Stimulated activated memory B cell treated with anti-CD40 and anti-IgM and Interleukin-4, amounts not matched to agents 10 μg/mL and 1 μg/mL and 100 μg/mL, for 72 hours (primary cell): ENCODE measurements at regions not wholly inside any gene's neighbourhood (a gene's known extent, or its start where the extent isn't known, plus 50 kb on each side); places are given as distances from the start of the nearest gene placed in this dataset.

ENCODE experiments used
- ATAC-seq: fragments of 150-1000 bp; cut with Tn5 transposase; 2 replicates; pipeline ENCODE4 v1.10.0; 2021
- H3K27ac Mint-ChIP-seq: one replicate; pipeline ENCODE4 v1.8.0; 2022; ENCODE audit warnings: mild to moderate bottlenecking, mixed read lengths
- H3K27me3 Mint-ChIP-seq: one replicate; pipeline ENCODE4 v1.8.0; 2022; ENCODE audit warnings: mixed read lengths
- H3K36me3 Mint-ChIP-seq: one replicate; pipeline ENCODE4 v1.8.0; 2022; ENCODE audit warnings: mixed read lengths
- H3K4me1 Mint-ChIP-seq: one replicate; pipeline ENCODE4 v1.8.0; 2022; ENCODE audit warnings: mixed read lengths
- H3K4me3 Mint-ChIP-seq: one replicate; pipeline ENCODE4 v1.8.0; 2022; ENCODE audit warnings: mild to moderate bottlenecking, moderate library complexity, mixed read lengths
- H3K9me3 Mint-ChIP-seq: one replicate; pipeline ENCODE4 v1.8.0; 2022; ENCODE audit warnings: mixed read lengths

DNA sequence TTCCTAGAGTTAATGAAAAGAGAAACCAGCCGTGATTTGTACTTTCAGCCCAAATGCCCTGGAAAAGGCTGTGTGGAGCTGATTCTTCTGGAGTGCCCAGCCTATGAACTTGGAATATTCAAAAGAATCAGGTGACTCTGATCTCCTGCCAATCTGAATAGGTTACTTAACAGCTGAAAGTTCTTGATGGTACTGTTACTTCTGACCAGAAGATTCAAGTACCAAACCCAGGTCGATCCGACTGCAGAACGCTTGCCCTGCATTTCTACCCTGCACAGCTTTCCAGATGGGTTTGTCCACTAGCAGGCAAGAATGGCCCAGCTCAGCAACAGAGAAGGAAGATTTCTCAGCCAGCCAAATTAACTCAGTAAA lies 430.4 kb downstream of the PID1 start:
- ATAC-seq: no peak
- Mint-ChIP-seq H3K36me3 (no peaks in the 10 kb centered on the region), H3K4me3 (no peak overlapping the region), H3K27ac (no peak overlapping the region), H3K9me3 (peaks cover 2% of the 10 kb centered on the region), H3K4me1 (no peaks in the 10 kb centered on the region), H3K27me3 (no peaks in the 10 kb centered on the region)

- Mint-ChIP-seq H3K27ac (no peak overlapping the region), H3K4me3 (no peak overlapping the region), H3K9me3 (peaks cover 2% of the 10 kb centered on the region), H3K27me3 (no peaks in the 10 kb centered on the region), H3K4me1 (no peaks in the 10 kb centered on the region), H3K36me3 (no peaks in the 10 kb centered on the region)
- ATAC-seq: no peak
These were observed 430.9 kb downstream of the PID1 start for GRCh38 chr2:228840113-228840742.

GRCh38 chr2:228839421-228839876 lies 431.6 kb downstream of the PID1 start:
- no peak overlapping the region for H3K27ac Mint-ChIP-seq
- ATAC-seq: no peak
- H3K4me1 Mint-ChIP-seq: no peaks in the 10 kb centered on the region
- H3K27me3 Mint-ChIP-seq: no peaks in the 10 kb centered on the region
- H3K36me3 Mint-ChIP-seq: no peaks in the 10 kb centered on the region
- H3K4me3 Mint-ChIP-seq: no peak overlapping the region
- H3K9me3 Mint-ChIP-seq: peaks cover 2% of the 10 kb centered on the region

- H3K4me3 Mint-ChIP-seq: no peak overlapping the region
- H3K27me3 Mint-ChIP-seq: no peaks in the 10 kb centered on the region
- no peak for ATAC-seq
- no peaks in the 10 kb centered on the region for H3K36me3 Mint-ChIP-seq
- H3K9me3 Mint-ChIP-seq: peaks cover 2% of the 10 kb centered on the region
- H3K27ac Mint-ChIP-seq: no peak overlapping the region
- H3K4me1 Mint-ChIP-seq: no peaks in the 10 kb centered on the region
These were observed 432.3 kb downstream of the PID1 start for GRCh38 chr2:228838819-228839218.

- Mint-ChIP-seq H3K27me3 (no peaks in the 10 kb centered on the region), H3K4me1 (no peaks in the 10 kb centered on the region), H3K36me3 (no peaks in the 10 kb centered on the region), H3K27ac (no peak overlapping the region), H3K9me3 (no peaks in the 10 kb centered on the region), H3K4me3 (no peak overlapping the region)
- no peak for ATAC-seq
These were observed 442.7 kb downstream of the PID1 start for GRCh38 chr2:228828397-228828796.

DNA sequence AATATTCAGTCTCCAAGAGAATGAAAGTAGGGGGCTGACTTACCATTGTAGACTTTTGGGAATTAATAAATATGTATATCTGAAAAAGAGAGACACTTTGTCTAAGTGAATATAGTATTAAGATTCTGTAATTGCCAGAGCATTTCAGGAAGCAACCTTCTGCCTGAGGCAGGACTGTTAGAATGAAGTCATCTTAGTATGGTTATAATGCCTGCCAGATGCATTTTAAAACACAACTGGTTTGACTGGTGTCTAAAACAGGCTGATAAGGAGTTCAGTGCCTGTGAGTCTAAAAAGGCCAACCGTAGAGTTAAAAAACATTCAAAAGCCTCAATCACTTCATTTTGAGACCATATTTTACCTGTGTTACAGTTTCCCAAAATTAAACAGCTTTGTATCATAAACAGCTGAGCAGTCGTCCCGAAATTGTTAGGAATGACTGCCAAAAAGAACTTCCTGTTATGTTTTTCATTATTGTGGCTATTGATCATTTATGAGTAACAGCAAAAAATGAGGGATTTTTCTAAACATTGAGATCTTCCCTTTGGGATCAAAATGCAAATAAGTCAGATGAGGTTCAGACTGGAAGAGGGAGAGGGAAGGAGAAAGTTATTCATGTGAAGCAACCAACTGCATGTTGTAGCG lies 443.9 kb downstream of the PID1 start:
- Mint-ChIP-seq H3K36me3 (no peaks in the 10 kb centered on the region), H3K4me1 (no peaks in the 10 kb centered on the region), H3K9me3 (no peaks in the 10 kb centered on the region), H3K27ac (no peak overlapping the region), H3K4me3 (no peak overlapping the region), H3K27me3 (no peaks in the 10 kb centered on the region)
- ATAC-seq: no peak

DNA sequence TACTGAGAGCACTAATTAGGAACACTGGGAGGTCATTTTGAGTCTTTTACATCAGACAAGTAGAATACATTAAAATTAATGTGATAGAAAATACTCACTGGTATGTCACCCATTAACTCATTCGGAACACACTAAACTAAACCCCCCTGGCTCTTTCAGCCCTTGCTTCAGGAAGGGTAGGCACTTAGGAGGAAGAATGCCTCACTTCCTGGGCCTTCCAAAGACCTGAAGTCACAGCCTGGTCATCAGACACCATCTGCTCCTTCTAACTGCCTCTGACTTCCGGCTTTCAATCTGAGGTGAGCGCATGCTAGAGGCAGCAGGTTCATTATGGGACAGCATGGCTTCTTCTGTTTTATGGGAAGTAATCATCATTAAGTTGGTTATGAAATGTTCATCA lies 451.4 kb downstream of the PID1 start:
- Mint-ChIP-seq H3K36me3 (no peaks in the 10 kb centered on the region), H3K4me3 (no peak overlapping the region), H3K27me3 (no peaks in the 10 kb centered on the region), H3K9me3 (no peaks in the 10 kb centered on the region), H3K4me1 (no peaks in the 10 kb centered on the region), H3K27ac (no peak overlapping the region)
- no peak for ATAC-seq

GRCh38 chr2:228802181-228803071 lies 468.7 kb downstream of the PID1 start:
- Mint-ChIP-seq H3K9me3 (peaks cover 8% of the 10 kb centered on the region), H3K4me1 (no peaks in the 10 kb centered on the region), H3K36me3 (no peaks in the 10 kb centered on the region), H3K27ac (no peak overlapping the region), H3K4me3 (no peak overlapping the region), H3K27me3 (no peaks in the 10 kb centered on the region)
- ATAC-seq: no peak

DNA sequence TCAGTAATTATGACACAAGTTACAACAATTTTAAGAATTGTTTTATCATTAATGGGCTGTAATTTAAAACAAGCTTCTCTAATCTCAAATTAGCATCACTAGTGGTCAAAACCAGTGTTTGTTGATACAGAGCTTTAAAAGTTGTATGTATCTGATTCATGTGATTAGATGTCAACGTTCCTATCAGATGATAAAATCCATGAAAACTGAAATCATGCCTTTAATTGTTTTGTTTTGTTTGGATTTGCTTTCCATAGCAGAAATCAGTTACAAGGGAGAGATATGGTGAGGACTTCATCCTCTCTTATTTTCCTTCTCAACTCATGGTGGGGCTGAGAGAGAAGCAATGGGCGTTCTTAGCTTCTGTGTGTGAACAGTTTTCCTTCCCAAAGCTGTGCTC lies 469.6 kb downstream of the PID1 start:
- no peaks in the 10 kb centered on the region for H3K4me1 Mint-ChIP-seq
- peaks cover 6% of the 10 kb centered on the region for H3K9me3 Mint-ChIP-seq
- no peaks in the 10 kb centered on the region for H3K36me3 Mint-ChIP-seq
- H3K27ac Mint-ChIP-seq: no peak overlapping the region
- no peak for ATAC-seq
- H3K4me3 Mint-ChIP-seq: no peak overlapping the region
- H3K27me3 Mint-ChIP-seq: no peaks in the 10 kb centered on the region

DNA sequence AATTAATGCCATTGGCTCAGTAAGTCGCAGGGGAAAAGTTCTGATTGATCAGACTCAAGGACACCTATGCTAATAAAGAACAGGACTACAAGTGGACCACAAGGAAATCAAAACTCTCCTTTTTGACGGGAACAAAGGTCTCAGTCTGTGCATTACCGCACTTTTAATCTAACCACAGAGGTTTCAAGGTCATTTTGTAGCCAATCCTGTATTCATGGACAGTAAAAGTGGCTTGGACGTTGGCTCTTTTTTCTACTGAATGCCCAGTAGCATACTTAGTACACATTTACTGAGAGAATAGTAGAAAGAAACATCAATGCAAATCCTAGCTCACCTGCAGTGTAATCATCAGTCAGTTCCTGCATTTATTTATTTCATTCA lies 471.9 kb downstream of the PID1 start:
- Mint-ChIP-seq H3K36me3 (no peaks in the 10 kb centered on the region), H3K9me3 (peaks cover 6% of the 10 kb centered on the region), H3K4me3 (no peak overlapping the region), H3K4me1 (no peaks in the 10 kb centered on the region), H3K27me3 (no peaks in the 10 kb centered on the region), H3K27ac (no peak overlapping the region)
- ATAC-seq: no peak

- no peak overlapping the region for H3K27ac Mint-ChIP-seq
- no peak overlapping the region for H3K4me3 Mint-ChIP-seq
- ATAC-seq: no peak
- no peaks in the 10 kb centered on the region for H3K4me1 Mint-ChIP-seq
- peaks cover 10% of the 10 kb centered on the region for H3K9me3 Mint-ChIP-seq
- H3K36me3 Mint-ChIP-seq: no peaks in the 10 kb centered on the region
- H3K27me3 Mint-ChIP-seq: no peaks in the 10 kb centered on the region
These were observed 472.5 kb downstream of the PID1 start for GRCh38 chr2:228798458-228799207.

GRCh38 chr2:228796386-228796785 lies 474.7 kb downstream of the PID1 start:
- H3K4me1 Mint-ChIP-seq: no peaks in the 10 kb centered on the region
- no peak overlapping the region for H3K27ac Mint-ChIP-seq
- H3K4me3 Mint-ChIP-seq: no peak overlapping the region
- no peaks in the 10 kb centered on the region for H3K27me3 Mint-ChIP-seq
- H3K36me3 Mint-ChIP-seq: no peaks in the 10 kb centered on the region
- no peak for ATAC-seq
- peaks cover 10% of the 10 kb centered on the region for H3K9me3 Mint-ChIP-seq

DNA sequence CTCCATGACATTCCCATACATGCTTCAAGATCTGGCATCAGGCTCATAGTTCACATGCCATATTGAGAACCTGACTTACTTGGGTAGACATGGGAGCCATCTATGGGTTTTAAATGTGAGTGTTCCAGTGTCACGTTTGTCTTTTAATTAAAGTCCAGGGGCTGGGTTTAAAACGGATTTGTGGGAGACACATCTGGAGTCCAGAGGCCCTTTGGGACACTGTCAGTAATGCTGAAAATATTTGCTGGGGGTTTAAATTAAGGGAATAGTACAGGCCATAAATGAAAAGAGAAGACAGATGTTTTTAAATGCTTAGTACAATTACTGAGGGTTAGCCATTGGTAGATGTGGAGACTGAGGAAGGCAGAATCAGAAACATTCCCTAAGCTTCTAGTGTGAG lies 478.0 kb downstream of the PID1 start:
- Mint-ChIP-seq H3K36me3 (no peaks in the 10 kb centered on the region), H3K27ac (no peak overlapping the region), H3K9me3 (peaks cover 10% of the 10 kb centered on the region), H3K4me1 (no peaks in the 10 kb centered on the region), H3K27me3 (no peaks in the 10 kb centered on the region), H3K4me3 (no peak overlapping the region)
- no peak for ATAC-seq

- no peak overlapping the region for H3K4me3 Mint-ChIP-seq
- H3K27me3 Mint-ChIP-seq: no peaks in the 10 kb centered on the region
- peaks cover 5% of the 10 kb centered on the region for H3K9me3 Mint-ChIP-seq
- no peak overlapping the region for H3K27ac Mint-ChIP-seq
- no peak for ATAC-seq
- no peaks in the 10 kb centered on the region for H3K4me1 Mint-ChIP-seq
- H3K36me3 Mint-ChIP-seq: no peaks in the 10 kb centered on the region
These were observed 484.2 kb downstream of the PID1 start for GRCh38 chr2:228786901-228787300.

- H3K27ac Mint-ChIP-seq: no peak overlapping the region
- no peaks in the 10 kb centered on the region for H3K36me3 Mint-ChIP-seq
- ATAC-seq: no peak
- H3K4me3 Mint-ChIP-seq: no peak overlapping the region
- peaks cover 5% of the 10 kb centered on the region for H3K9me3 Mint-ChIP-seq
- no peaks in the 10 kb centered on the region for H3K4me1 Mint-ChIP-seq
- no peaks in the 10 kb centered on the region for H3K27me3 Mint-ChIP-seq
These were observed 488.8 kb downstream of the PID1 start for GRCh38 chr2:228782281-228782680.
